AG10803 (cell line): ENCODE measurements at regions not wholly inside any gene's neighbourhood (a gene's known extent, or its start where the extent isn't known, plus 50 kb on each side); places are given as distances from the start of the nearest gene placed in this dataset.

Experiments used
- DNase-seq: peaks from one replicate; pipeline ENCODE4 v3.0.0; 2010; ENCODE audit warnings: low read depth
- H3K4me3 ChIP-seq: 2 replicates; pipeline ENCODE4 v1.5.1; 2011; ENCODE audit warnings: mild to moderate bottlenecking, low read length, control low read depth
- CTCF ChIP-seq: conservative IDR thresholded peaks from 2 replicates; pipeline ENCODE4 v1.5.1; 2011; ENCODE audit warnings: mild to moderate bottlenecking, low read length, control low read depth, inconsistent platforms

GRCh38 chr5:62154758-62155157, 151.2 kb upstream of the KIF2A start:
- H3K4me3 ChIP-seq, result no peak overlapping the region
- TF ChIP-seq CTCF, result no peak
- DNase-seq, result no peak

- no peak overlapping the region for H3K4me3 ChIP-seq
- DNase-seq, result no peak
- no peak for TF ChIP-seq CTCF
These were observed 150.0 kb upstream of the KIF2A start for GRCh38 chr5:62155988-62156387.

- no peak overlapping the region for H3K4me3 ChIP-seq
- no peak for TF ChIP-seq CTCF
- DNase-seq, result no peak
These were observed 138.4 kb upstream of the KIF2A start for GRCh38 chr5:62167561-62168057.

- H3K4me3 ChIP-seq, result no peak overlapping the region
- no peak for DNase-seq
- no peak for TF ChIP-seq CTCF
These were observed 137.3 kb upstream of the KIF2A start for GRCh38 chr5:62168506-62169281.

- no peak for TF ChIP-seq CTCF
- no peak for DNase-seq
- no peak overlapping the region for H3K4me3 ChIP-seq
These were observed 127.7 kb upstream of the KIF2A start for GRCh38 chr5:62178258-62178657.

- TF ChIP-seq CTCF, result no peak
- no peak for DNase-seq
- no peak overlapping the region for H3K4me3 ChIP-seq
These were observed 123.2 kb upstream of the KIF2A start for GRCh38 chr5:62182802-62183201.

- DNase-seq, result no peak
- H3K4me3 ChIP-seq, result no peak overlapping the region
- no peak for TF ChIP-seq CTCF
These were observed 122.3 kb upstream of the KIF2A start for GRCh38 chr5:62183727-62184126.
